HCT116 (cell line): ENCODE measurements at regions not wholly inside any gene's neighbourhood (a gene's known extent, or its start where the extent isn't known, plus 50 kb on each side); places are given as distances from the start of the nearest gene placed in this dataset.

Source experiments
- ATAC-seq: fragments of 200-7000 bp; cut with Tn5 transposase; 2 replicates; pipeline ENCODE4 v1.9.1; 2020; ENCODE audit warnings: mild to moderate bottlenecking, moderate library complexity
- BruUV-seq: library from RNA; stranded (reverse); fragments of 400-500 nt; replicated peaks from 2 replicates; lab custom pipeline; 2021; lab: Mats Ljungman, UMichigan
- CTCF ChIA-PET: fragments of 300-600 bp; sonication (Branson Sonifier 250); formaldehyde crosslinking; loops from one replicate; lab custom pipeline; 2021; ENCODE audit warnings: antibody characterized with exemption; lab: Charles Lee
- POLR2A ChIA-PET: fragments of 300-600, 350-600 bp; sonication (Branson Sonifier 250); formaldehyde crosslinking; loops from one replicate; lab custom pipeline; 2021; ENCODE audit warnings: antibody characterized with exemption; lab: Charles Lee
- RAD21 ChIA-PET, 2 experiments: fragments of 300-600 bp; sonication (Branson Sonifier 250); formaldehyde crosslinking; loops; one replicate each; lab custom pipeline; 2023; ENCODE audit warnings: low total read pairs in 2 of 2; ENCODE audit not compliant: uncharacterized antibody in 2 of 2, unreplicated experiment in 2 of 2, low non-redundant PET in 1 of 2; lab: Charles Lee
- DNase-seq: peaks from one replicate; pipeline ENCODE4 v3.0.0-alpha.2; 2010; ENCODE audit warnings: low read depth, low spot score
- H2AFZ ChIP-seq: fragments of 200-600 bp; shearing (Covaris generic), sonication (generic); 2 replicates; pipeline ENCODE4 v1.6.1; 2017; ENCODE audit warnings: low read depth, mixed run types, mixed read lengths, antibody characterized with exemption, low read length; ENCODE audit not compliant: poor library complexity, severe bottlenecking
- H3K27ac ChIP-seq: 2 replicates; pipeline ENCODE4 v1.5.1; 2012; ENCODE audit warnings: low read depth, low read length
- H3K27me3 ChIP-seq: fragments of 200-600 bp; sonication (generic); 2 replicates; pipeline ENCODE4 v1.6.1; 2016; ENCODE audit warnings: mixed run types, low read length, mixed read lengths; ENCODE audit not compliant: insufficient read depth
- H3K36me3 ChIP-seq, 2 experiments: fragments of 200-500 bp in 1 of 2; fragments of 200-600 bp in 1 of 2; sonication (Bioruptor generic) in 1 of 2; sonication (generic) in 1 of 2; 2 replicates each; pipeline versions ENCODE4 v1.5.1 to v1.6.1; 2014 to 2016; ENCODE audit warnings: low read length in 2 of 2, inconsistent platforms in 1 of 2, mixed read lengths in 1 of 2, mixed run types in 1 of 2; ENCODE audit not compliant: insufficient read depth in 2 of 2, control insufficient read depth in 1 of 2
- H3K4me1 ChIP-seq, 2 experiments: fragments of 200-600 bp in 1 of 2; sonication (generic) in 1 of 2; 2 replicates each; pipeline versions ENCODE4 v1.5.1 to v1.6.1; 2012 to 2017; ENCODE audit warnings: low read length in 2 of 2, inconsistent platforms in 1 of 2, mild to moderate bottlenecking in 1 of 2, mixed read lengths in 1 of 2, mixed run types in 1 of 2, moderate library complexity in 1 of 2; ENCODE audit not compliant: insufficient read depth in 2 of 2, control insufficient read depth in 1 of 2
- H3K4me2 ChIP-seq: fragments of 200-600 bp; sonication (generic); 2 replicates; pipeline ENCODE4 v1.6.1; 2017; ENCODE audit warnings: mixed run types, low read length, mixed read lengths
- H3K4me3 ChIP-seq, 2 experiments: fragments of 200-600 bp in 1 of 2; sonication (generic) in 1 of 2; replicated peaks in 1 of 2; 2 replicates each; pipeline ENCODE4 v1.5.1; 2011 to 2016; ENCODE audit warnings: low read length in 2 of 2, control low read depth in 1 of 2, low read depth in 1 of 2, mild to moderate bottlenecking in 1 of 2, mixed read lengths in 1 of 2, mixed run types in 1 of 2
- H3K79me2 ChIP-seq: fragments of 200-600 bp; sonication (generic); 2 replicates; pipeline ENCODE4 v1.6.1; 2017; ENCODE audit warnings: mild to moderate bottlenecking, mixed run types, low read length, moderate library complexity, mixed read lengths; ENCODE audit not compliant: insufficient read depth
- H3K9ac ChIP-seq: fragments of 200-600 bp; sonication (generic); 2 replicates; pipeline ENCODE4 v1.6.1; 2016; ENCODE audit warnings: low read length, mixed read lengths
- H3K9me2 ChIP-seq: fragments of 200-600 bp; sonication (generic), shearing (Covaris generic); 2 replicates; pipeline ENCODE4 v1.6.1; 2017; ENCODE audit warnings: mixed run types, mild to moderate bottlenecking, moderate library complexity; ENCODE audit not compliant: insufficient read depth
- H3K9me3 ChIP-seq, 2 experiments: fragments of 200-500 bp in 1 of 2; fragments of 200-600 bp in 1 of 2; sonication (Bioruptor generic) in 1 of 2; sonication (generic) in 1 of 2; 2 replicates each; pipeline ENCODE4 v1.6.1; 2014 to 2017; ENCODE audit warnings: low read length in 2 of 2, mixed read lengths in 2 of 2, inconsistent platforms in 1 of 2, low read depth in 1 of 2, mild to moderate bottlenecking in 1 of 2, mixed run types in 1 of 2, moderate library complexity in 1 of 2; ENCODE audit not compliant: control insufficient read depth in 1 of 2, insufficient read depth in 1 of 2
- H4K20me1 ChIP-seq: fragments of 200-600 bp; sonication (generic), shearing (Covaris generic); 2 replicates; pipeline ENCODE4 v1.6.1; 2017; ENCODE audit warnings: mixed run types, mild to moderate bottlenecking, moderate library complexity; ENCODE audit not compliant: insufficient read depth
- ATF3 ChIP-seq: IDR thresholded peaks from 2 replicates; pipeline ENCODE4 v1.6.1; 2012
- CBX3 ChIP-seq: IDR thresholded peaks from 2 replicates; pipeline ENCODE4 v1.6.1; 2012; ENCODE audit warnings: low read depth
- CEBPB ChIP-seq: IDR thresholded peaks from 2 replicates; pipeline ENCODE4 v1.6.1; 2012; ENCODE audit warnings: low read depth
- CTCF ChIP-seq, 3 experiments: fragments of 200-600 bp in 1 of 3; sonication (generic) in 1 of 3; IDR thresholded peaks in 2 of 3; conservative IDR thresholded peaks in 1 of 3; 2 replicates each; pipeline ENCODE4 v1.5.1; 2012 to 2017; ENCODE audit warnings: low read depth in 2 of 3, low read length in 2 of 3, antibody characterized with exemption in 1 of 3, borderline replicate concordance in 1 of 3, control low read depth in 1 of 3, mild to moderate bottlenecking in 1 of 3, mixed read lengths in 1 of 3, mixed run types in 1 of 3, moderate library complexity in 1 of 3; ENCODE audit not compliant: insufficient read depth in 1 of 3
- POLR2AphosphoS5 ChIP-seq: IDR thresholded peaks from 2 replicates; pipeline ENCODE4 v1.6.1; 2011; ENCODE audit warnings: mild to moderate bottlenecking, low read depth, low read length, moderate library complexity
- RAD21 ChIP-seq: IDR thresholded peaks from 2 replicates; pipeline ENCODE4 v1.6.1; 2012; ENCODE audit warnings: low read depth, mild to moderate bottlenecking
- REST ChIP-seq: IDR thresholded peaks from 2 replicates; pipeline ENCODE4 v1.6.1; 2012; ENCODE audit warnings: low read depth
- SRF ChIP-seq: IDR thresholded peaks from 2 replicates; pipeline ENCODE4 v1.6.1; 2012; ENCODE audit warnings: low read depth
- TCF7L2 ChIP-seq: IDR thresholded peaks from 2 replicates; pipeline ENCODE4 v1.7.0; 2011; ENCODE audit warnings: borderline replicate concordance, inconsistent platforms; ENCODE audit not compliant: insufficient read depth, insufficient read length; ENCODE audit errors: extremely low read depth
- intact Hi-C: fragments of 100-400 bp; cut with micrococcal nuclease; formaldehyde crosslinking; loops from 2 replicates; pipeline ENCODE4 v1.10.0; 2022

GRCh38 chr10:1960982-1961381 lies 223.7 kb upstream of the ADARB2 start:
- Histone ChIP-seq H4K20me1 (no peaks in the 10 kb centered on the region), H3K79me2 (no peaks in the 10 kb centered on the region), H3K27ac (no peak overlapping the region), H3K4me3 (no peak overlapping the region), H3K27me3 (no peaks in the 10 kb centered on the region), H2AFZ (no peak overlapping the region), H3K9me3 (peaks cover 13 to 21% of the 10 kb centered on the region in 2 experiments; a peak in 2 of 4 replicates), H3K4me1 (no peaks in the 10 kb centered on the region), H3K9ac (no peak overlapping the region), H3K9me2 (no peaks in the 10 kb centered on the region), H3K4me2 (no peak overlapping the region), H3K36me3 (no peaks in the 10 kb centered on the region)
- intact Hi-C loops, result no loop called here
- DNase-seq (no peak), ATAC-seq (no peak)
- ChIA-PET POLR2A (no interaction called here), RAD21 (no interaction called here), CTCF (no interaction called here)
- BruUV-seq, result no TSS peak
- no peak for TF ChIP-seq SRF
- no peak for TF ChIP-seq ATF3
- no peak for TF ChIP-seq CBX3
- TF ChIP-seq CEBPB, result no peak
- TF ChIP-seq POLR2AphosphoS5, result no peak
- TF ChIP-seq CTCF (IDR thresholded peaks at IDR 0.05 in 2 of 3, conservative IDR thresholded peaks at IDR 0.05 in 1 of 3; ENCODE audit: borderline replicate concordance in 1 of 3, insufficient read depth in 1 of 3, low read depth in 2 of 3, low read length in 2 of 3), result no peak
- no peak for TF ChIP-seq RAD21
- TF ChIP-seq TCF7L2, result no peak
- TF ChIP-seq REST, result no peak
